ENCODE measurements at regions not wholly inside any gene's neighbourhood (a gene's known extent, or its start where the extent isn't known, plus 50 kb on each side); places are given as distances from the start of the nearest gene placed in this dataset.

DNA sequence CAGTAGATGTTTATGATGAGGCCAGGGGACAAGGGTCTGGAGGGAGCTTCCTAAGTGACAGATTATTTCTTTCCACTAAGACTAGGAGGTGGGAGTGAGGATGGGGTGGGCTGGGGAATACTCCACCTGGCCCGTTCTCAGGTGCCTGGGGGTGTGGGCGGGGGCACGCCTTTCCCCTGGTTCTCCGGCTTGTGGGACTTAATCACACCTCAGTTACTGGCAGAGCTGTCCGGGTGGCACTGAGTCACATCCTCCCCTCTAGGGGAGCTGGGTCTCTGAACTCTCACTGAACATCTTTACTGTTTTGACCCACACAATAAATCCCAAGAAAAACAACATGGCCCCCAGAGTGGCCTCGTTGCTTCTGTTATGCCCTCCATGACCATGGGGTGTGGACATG is 332.8 kb downstream of the MAF start:
- in situ Hi-C loops (cut with MboI; ENCODE audit: low sequenced_read_pairs, unreplicated experiment) = no loop called here
- TF ChIP-seq CTCF (IDR thresholded peaks at IDR 0.05; ENCODE audit: borderline replicate concordance, control extremely low read depth, extremely low read depth, insufficient read depth, missing control alignments) = no peak
- no peak for DNase-seq (ENCODE audit: low spot score)

DNA sequence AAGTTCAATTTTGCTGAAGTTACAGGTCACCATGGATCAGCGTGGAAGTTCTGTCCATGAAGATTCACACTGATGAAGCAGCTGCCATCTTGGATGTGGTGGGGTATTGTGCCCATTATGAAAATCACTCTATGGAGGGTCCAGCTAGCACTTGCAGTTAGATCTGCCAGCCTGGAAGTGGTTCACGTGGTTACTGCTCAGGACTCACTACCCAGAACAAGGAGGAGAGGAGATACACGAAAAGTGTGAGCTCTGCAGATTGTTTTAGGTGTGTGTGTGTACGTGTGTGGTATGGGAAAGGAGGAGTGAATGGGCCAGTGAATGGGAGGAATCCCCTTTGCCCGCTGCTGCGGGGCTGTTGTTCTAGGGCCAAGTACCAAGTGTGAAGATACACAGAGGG is 333.4 kb downstream of the MAF start:
- in situ Hi-C loops (cut with MboI; ENCODE audit: low sequenced_read_pairs, unreplicated experiment) = no loop called here
- no peak for DNase-seq (ENCODE audit: low spot score)

DNA sequence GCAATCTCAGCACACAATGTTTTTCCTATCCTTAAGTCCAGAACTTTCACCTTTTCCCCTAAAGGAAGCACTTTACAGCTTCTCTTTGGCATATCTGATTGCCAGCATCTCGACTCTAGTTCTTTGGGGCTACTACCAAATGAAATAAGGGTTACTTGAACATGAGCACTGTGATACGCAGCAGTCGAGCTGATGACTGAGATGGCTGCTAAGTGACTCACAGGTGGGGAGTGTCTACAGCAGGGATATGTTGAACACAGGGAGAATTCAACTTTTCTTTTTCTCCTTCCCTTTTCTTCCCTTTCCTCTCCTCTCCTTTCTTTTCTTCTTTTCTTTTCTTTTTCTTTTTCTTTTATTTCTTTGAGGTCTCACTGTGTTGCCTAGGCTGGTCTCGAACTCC is 334.8 kb downstream of the MAF start:
- DNase-seq (ENCODE audit: low spot score) = no peak
- in situ Hi-C loops (cut with MboI; ENCODE audit: low sequenced_read_pairs, unreplicated experiment) = no loop called here
- no peak for TF ChIP-seq CTCF (IDR thresholded peaks at IDR 0.05; ENCODE audit: borderline replicate concordance, control extremely low read depth, extremely low read depth, insufficient read depth, missing control alignments)

More for the DNA sequence above, 333.4 kb downstream of the MAF start:
- TF ChIP-seq CTCF (IDR thresholded peaks at IDR 0.05; ENCODE audit: borderline replicate concordance, control extremely low read depth, extremely low read depth, insufficient read depth, missing control alignments) = no peak

- DNase-seq (ENCODE audit: low spot score) = no peak
- TF ChIP-seq CTCF (IDR thresholded peaks at IDR 0.05; ENCODE audit: borderline replicate concordance, control extremely low read depth, extremely low read depth, insufficient read depth, missing control alignments) = no peak
- in situ Hi-C loops (cut with MboI; ENCODE audit: low sequenced_read_pairs, unreplicated experiment) = no loop called here
These were observed 335.3 kb downstream of the MAF start for GRCh38 chr16:79265196-79265595.

DNA sequence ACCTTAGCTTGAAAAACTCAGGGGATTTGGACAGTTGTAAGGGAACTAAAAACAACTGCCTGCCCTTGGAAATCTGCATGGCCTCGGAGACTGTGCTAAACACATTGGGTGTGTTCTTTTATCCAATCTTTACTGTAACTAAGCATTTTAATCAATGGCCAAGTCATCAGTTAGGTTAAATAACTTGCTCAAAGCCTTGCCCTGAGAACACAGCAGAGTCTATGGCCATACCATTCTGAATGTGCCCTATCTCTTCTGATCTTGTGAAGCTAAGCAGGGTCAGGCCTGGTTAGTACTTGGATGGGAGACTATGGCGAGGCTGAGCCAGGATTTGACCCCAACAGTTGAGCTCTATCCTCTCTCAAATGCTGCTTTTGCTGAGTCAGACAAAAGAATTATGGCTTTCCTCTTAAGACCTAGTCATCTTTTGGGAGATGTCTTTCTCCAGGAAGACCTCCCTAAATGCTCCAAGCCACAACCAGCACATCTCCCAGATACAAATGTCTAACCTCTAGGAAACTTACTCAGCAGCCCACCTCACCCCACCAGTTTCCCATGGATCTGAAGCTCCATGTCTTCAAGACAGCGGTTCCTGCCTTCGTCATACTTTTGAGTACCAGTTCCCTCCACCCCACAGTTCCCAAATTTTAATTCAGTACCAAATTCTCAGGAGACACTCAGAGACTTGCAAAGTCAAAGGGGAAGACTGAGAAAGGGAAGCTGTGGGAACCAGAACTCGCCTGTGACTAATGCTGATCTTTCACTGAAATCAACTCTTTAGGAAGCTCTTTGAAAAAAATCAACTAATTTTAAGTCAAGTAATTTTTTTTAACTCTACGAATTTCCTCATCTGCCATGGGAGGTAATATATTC is 336.1 kb downstream of the MAF start:
- in situ Hi-C loops (cut with MboI; ENCODE audit: low sequenced_read_pairs, unreplicated experiment) = no loop called here
- TF ChIP-seq CTCF (IDR thresholded peaks at IDR 0.05; ENCODE audit: borderline replicate concordance, control extremely low read depth, extremely low read depth, insufficient read depth, missing control alignments) = no peak
- no peak for DNase-seq (ENCODE audit: low spot score)

GRCh38 chr16:79263425-79263824 is 337.1 kb downstream of the MAF start:
- in situ Hi-C loops (cut with MboI; ENCODE audit: low sequenced_read_pairs, unreplicated experiment) = no loop called here
- no peak for TF ChIP-seq CTCF (IDR thresholded peaks at IDR 0.05; ENCODE audit: borderline replicate concordance, control extremely low read depth, extremely low read depth, insufficient read depth, missing control alignments)
- no peak for DNase-seq (ENCODE audit: low spot score)

Data from GM13976 (cell line).